GM21717 (cell line): ENCODE measurements at regions not wholly inside any gene's neighbourhood (a gene's known extent, or its start where the extent isn't known, plus 50 kb on each side); places are given as distances from the start of the nearest gene placed in this dataset.

Experiments
- ATAC-seq: cut with Tn5 transposase; IDR thresholded peaks from one replicate; pipeline ENCODE4 v1.9.1; 2021; ENCODE audit warnings: mild to moderate bottlenecking, moderate library complexity; ENCODE audit not compliant: unreplicated experiment

GRCh38 chr18:61222206-61222605 lies 111.0 kb upstream of the CDH20 start:
- ATAC-seq = no peak

DNA sequence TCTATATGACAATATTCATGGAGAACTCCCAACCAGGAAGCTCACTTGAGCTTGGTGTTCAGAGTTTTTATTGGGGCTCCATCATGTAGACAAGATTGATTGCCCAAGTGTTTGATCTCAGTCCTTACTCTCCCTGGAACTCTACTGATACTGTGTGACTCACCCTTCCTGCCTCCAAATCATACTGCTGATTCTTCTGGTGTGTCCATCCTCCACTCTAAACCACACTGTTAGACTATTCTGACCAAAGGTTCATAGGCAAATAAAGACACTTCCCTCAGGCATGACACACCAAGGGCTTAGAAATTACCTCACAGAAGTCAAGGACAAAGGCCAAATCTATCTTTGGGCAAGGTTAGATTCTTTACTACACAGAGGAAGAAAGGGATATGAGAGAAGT lies 107.9 kb upstream of the CDH20 start:
- ATAC-seq = no peak

DNA sequence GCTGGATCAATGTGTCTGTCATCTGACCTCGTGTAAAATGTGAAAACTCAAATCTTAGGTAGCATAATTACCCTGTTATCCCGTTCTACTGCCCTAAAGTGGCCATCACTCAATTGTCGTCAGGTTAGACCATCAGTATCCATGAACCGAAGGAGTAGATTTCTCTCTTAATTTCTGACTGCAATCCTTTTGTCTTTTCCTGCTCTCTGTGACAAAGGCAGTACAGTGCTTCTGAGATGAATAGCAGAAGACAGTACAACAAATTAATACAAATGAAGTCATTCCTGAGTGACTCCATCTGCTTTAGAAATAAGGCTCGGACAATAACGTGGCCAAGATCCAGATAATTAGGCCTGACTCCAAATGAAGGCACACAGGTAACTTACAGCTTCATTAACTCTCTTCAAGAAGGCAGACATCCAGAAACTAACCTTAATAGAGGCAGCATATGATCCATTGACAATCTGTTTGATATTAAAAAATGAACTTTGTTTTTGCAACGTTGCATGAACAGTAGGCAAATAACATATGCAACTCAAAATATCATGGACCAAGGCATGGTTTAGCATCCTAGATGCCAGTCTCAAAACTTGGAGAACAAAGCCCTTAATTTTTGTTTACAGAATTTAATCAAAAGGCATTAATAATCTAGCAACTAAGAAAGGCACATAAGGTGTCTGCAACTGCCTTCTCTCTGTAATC lies 96.7 kb upstream of the CDH20 start:
- ATAC-seq = no peak

- ATAC-seq = no peak
These were observed 95.7 kb upstream of the CDH20 start for GRCh38 chr18:61237529-61237928.

GRCh38 chr18:61239051-61239450 lies 94.2 kb upstream of the CDH20 start:
- no peak for ATAC-seq

DNA sequence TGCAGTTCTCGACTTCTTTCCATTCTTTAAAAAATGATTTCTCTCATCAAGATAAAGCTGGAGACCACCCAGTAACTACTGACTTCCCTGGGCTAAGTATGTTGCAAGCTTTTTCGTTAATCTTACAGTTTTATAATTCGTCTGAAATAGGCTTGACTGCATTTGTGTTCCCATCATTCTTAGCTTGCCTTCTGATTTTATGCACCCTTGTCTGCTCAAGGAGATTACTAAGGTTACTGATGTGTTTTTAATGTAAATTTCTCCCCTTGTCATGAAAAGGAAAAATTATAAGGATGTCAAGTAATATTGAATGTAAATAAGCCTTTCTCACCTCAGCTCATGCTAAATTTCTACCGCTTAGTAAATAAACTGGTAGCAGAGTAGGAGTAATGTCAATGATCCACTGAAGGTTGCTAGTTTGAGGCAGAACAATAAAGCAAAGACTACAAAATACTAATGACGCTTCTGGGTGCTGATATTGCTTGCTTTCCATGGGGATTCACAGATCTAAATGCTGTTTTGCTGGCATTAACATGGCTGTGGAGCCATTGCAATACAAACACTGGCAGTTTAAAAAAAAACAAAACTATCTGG lies 91.9 kb upstream of the CDH20 start:
- ATAC-seq = no peak

GRCh38 chr18:61244632-61245031 lies 88.6 kb upstream of the CDH20 start:
- ATAC-seq = no peak

- ATAC-seq = no peak
These were observed 88.0 kb upstream of the CDH20 start for GRCh38 chr18:61245276-61245675.

DNA sequence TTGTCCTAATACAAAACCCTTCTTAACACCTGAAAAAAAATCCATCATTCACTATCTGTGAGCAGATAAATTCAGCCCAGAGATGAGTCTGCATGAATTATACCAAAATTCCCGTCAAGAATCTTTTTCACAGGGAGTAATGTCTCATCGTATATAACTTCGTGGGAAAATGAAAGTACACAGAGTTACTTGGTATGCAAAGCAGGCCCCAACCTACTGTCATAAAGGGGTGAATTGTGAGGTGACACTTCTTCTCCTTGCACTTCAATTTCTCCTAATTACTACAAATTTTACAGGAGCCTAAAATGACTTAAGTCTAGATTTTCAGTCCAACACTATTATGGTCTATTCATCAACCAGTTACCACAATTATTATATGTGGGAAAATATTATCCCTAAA lies 84.6 kb upstream of the CDH20 start:
- no peak for ATAC-seq

DNA sequence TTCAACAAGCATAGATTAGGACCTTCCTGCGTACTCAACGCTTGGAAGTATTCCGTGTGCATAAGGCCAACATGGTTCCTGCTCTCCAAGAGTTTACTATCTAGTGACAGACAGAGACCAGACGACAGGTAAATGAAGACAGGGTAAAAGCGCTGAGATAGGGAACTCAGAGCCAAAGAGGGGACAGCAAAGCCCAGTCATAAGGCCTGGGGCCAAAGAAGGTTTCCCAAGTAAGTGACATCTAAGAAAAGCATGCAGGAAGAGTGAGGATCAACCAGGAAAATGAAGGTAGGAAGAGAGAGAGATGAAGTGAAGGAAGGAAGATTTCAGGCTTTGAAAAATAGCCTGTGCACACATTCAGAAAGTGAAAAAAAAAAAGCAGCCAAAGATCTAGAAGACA lies 76.9 kb upstream of the CDH20 start:
- no peak for ATAC-seq

DNA sequence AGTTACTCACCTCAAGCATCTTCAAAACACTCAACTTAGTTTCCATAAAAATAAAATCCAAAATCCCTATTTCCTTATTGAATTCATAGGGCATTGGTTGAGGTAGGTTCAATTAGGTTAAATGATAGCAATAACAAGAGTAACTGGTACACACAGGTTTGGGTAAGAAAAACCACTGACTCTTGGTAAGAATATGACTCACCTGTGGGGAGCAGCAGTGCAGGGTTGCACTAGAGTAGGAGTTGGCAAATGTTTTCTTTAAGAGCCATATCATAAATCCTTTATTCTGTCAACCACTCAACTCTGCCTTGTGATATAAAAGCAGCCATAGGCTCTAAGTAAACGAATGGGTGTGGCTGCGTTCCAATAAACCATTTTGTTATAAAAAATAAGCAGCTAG lies 71.4 kb upstream of the CDH20 start:
- ATAC-seq = no peak

- ATAC-seq = no peak
These were observed 60.4 kb upstream of the CDH20 start for GRCh38 chr18:61272793-61273192.

- no peak for ATAC-seq
These were observed 59.7 kb upstream of the CDH20 start for GRCh38 chr18:61273533-61273932.

DNA sequence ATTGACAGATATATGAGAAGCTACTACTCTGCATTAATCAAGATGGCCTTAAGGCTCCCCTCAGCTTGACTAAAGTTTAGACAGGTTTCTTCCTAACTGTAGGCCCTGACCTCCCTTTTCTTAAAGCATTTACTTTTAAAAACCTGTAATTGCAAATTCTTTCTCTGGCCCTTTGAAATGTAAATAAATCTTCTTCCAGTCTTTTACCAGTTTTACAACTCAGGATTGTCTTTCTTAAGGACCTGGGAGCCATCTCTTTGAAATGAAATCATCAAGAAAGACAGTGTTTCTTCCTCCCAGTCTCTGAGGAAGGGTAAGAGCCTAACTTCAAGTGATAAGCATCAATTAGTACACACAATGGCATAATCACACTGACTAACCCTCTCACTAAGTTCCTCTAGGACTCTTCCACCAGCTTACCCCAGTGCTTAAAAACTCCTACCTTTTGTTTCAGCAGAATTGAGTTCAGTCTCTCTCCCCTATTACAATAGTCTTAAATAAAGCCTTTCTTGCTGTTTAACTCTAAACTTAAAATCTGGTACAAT lies 58.7 kb upstream of the CDH20 start:
- ATAC-seq = no peak

DNA sequence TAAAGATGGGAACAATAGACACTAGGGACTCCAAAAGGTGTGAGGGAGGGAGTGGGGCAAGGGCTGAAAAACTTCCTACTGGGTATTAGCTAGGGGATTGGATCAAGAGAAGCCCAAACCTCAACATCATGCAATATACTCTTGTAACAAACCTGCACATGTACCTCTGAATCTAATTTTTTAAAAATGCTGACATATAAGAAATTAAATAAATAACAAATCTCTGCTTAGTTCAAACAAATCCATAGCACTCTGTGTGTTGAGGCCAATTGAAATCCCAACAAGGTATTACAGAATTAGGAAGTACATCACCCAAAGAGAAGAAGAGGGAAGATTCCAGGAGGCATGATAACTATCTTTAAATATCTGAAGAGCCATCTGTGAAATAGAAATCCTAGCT lies 55.4 kb upstream of the CDH20 start:
- ATAC-seq = no peak

- no peak for ATAC-seq
These were observed 51.8 kb upstream of the CDH20 start for GRCh38 chr18:61281431-61281830.

DNA sequence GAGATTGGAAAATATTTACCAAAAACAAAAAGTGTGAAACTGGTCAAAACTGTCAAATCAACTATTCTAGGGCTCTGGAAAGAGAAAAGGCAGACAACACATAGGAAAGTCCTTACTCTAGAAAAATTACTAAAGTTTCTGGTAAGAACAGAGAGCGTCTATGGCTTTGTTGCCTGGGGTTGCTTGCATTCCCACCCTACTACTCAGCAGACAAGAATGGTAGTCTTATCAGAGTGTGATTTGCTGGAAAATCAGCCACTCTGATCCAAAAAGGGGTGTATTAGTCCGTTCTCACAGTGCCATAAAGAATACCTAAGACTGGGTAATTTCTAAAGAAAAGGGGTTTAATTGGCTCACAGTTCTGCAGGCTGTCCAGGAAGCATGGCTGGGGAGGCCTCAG lies 50.3 kb upstream of the CDH20 start:
- no peak for ATAC-seq
